ENCODE measurements at regions not wholly inside any gene's neighbourhood (a gene's known extent, or its start where the extent isn't known, plus 50 kb on each side); places are given as distances from the start of the nearest gene placed in this dataset.

DNA sequence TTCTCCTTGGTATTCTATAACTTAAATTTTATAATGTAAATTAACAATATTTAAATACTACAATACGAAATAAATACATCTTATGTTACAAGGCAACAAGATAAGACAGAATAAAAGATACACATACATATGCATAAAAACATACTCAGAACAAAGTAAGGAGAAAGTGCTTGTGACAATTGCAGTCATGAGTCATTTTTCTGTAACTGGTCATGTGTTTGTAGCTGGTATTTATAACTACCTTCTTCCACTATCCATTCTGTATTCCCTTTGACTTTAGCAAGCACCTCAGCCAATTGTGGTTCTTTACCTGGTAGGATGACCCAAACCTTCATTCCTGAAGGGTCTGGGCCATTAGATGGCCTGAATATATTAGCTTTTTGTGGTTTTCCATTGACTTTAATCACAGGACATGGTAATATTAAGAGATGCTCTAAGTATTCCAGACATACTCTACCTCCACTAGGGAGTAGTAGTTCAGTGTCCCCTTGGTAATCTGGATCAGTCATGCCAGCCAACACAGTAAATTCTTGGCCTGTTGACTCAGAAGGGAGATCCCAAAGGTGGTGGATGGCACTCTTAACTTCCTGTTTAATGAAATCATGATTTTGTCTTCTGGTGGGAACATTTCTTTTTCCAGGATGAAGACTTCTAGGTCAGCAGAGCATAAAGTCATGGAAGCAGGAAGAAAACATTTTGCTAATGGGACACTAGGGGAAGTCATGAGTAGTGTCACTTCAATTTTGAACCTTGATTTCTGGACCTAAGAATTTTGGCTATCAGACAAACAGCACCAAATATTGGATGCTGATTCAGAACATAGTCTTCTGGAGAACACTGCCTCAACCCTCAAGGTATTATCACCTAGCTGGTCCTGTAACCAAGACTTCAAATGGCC lies 733.7 kb upstream of the IGFBP3 start:
- H3K27ac ChIP-seq: no peak overlapping the region
- no peak overlapping the region for H3K4me3 ChIP-seq
- no peak for DNase-seq (ENCODE audit: low spot score)
- TF ChIP-seq CTCF (IDR thresholded peaks at IDR 0.05): no peak

GRCh38 chr7:46653848-46654247 lies 732.8 kb upstream of the IGFBP3 start:
- no peak for TF ChIP-seq CTCF (IDR thresholded peaks at IDR 0.05)
- Histone ChIP-seq H3K4me3 (no peak overlapping the region), H3K27ac (no peak overlapping the region)
- no peak for DNase-seq (ENCODE audit: low spot score)

GRCh38 chr7:46652317-46652716 lies 731.2 kb upstream of the IGFBP3 start:
- no peak for TF ChIP-seq CTCF (IDR thresholded peaks at IDR 0.05)
- no peak overlapping the region for H3K4me3 ChIP-seq
- DNase-seq (ENCODE audit: low spot score): no peak
- H3K27ac ChIP-seq: no peak overlapping the region

GRCh38 chr7:46651561-46652088 lies 730.6 kb upstream of the IGFBP3 start:
- no peak for DNase-seq (ENCODE audit: low spot score)
- TF ChIP-seq CTCF (IDR thresholded peaks at IDR 0.05): no peak
- Histone ChIP-seq H3K27ac (no peak overlapping the region), H3K4me3 (no peak overlapping the region)

DNA sequence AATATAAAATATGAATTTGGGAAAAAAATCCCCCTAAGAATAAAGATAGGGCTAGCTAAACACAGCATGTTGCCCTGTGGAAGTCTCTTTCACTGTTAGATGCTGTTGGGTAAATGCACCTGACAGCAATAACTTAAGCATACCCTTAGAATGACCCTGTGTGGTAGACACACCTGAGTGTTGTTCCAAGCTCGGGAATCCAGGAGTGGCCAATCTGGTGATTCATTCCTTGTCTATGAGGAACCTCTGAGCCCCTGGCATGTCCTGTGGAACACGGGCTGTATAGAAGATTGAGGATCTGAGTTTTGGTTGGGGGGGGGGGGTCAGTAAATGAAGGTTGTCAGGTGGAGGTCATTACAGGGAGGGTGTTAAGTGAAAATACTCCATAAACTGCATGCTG lies 730.0 kb upstream of the IGFBP3 start:
- no peak for TF ChIP-seq CTCF (IDR thresholded peaks at IDR 0.05)
- no peak overlapping the region for H3K4me3 ChIP-seq
- H3K27ac ChIP-seq: no peak overlapping the region
- no peak for DNase-seq (ENCODE audit: low spot score)

DNA sequence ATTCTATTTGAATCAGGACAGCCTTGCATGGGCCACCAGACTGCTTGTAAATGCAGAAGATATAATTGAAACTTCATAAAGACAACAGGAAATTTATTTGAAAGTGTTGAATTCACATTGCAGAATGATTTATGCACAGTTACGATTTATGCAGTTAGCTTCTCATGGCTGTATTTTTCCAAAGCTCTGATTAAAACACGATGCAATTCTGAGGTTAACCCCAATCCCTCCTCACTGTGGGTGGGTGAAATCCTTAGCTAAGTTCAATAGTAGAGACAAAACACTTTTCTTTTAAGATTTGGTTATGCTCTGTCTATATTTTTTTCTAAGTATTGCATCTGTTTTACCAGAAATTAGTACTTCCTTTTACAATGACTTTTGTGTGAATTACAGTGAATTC lies 728.8 kb upstream of the IGFBP3 start:
- TF ChIP-seq CTCF (IDR thresholded peaks at IDR 0.05): no peak
- no peak for DNase-seq (ENCODE audit: low spot score)
- Histone ChIP-seq H3K4me3 (no peak overlapping the region), H3K27ac (no peak overlapping the region)
